ENCODE measurements at regions not wholly inside any gene's neighbourhood (a gene's known extent, or its start where the extent isn't known, plus 50 kb on each side); places are given as distances from the start of the nearest gene placed in this dataset.
"Not testable (repeated sequence)": the region's sequence is repeated elsewhere in the genome, so short reads cannot be mapped to it uniquely, and the experiment has no call there.

DNA sequence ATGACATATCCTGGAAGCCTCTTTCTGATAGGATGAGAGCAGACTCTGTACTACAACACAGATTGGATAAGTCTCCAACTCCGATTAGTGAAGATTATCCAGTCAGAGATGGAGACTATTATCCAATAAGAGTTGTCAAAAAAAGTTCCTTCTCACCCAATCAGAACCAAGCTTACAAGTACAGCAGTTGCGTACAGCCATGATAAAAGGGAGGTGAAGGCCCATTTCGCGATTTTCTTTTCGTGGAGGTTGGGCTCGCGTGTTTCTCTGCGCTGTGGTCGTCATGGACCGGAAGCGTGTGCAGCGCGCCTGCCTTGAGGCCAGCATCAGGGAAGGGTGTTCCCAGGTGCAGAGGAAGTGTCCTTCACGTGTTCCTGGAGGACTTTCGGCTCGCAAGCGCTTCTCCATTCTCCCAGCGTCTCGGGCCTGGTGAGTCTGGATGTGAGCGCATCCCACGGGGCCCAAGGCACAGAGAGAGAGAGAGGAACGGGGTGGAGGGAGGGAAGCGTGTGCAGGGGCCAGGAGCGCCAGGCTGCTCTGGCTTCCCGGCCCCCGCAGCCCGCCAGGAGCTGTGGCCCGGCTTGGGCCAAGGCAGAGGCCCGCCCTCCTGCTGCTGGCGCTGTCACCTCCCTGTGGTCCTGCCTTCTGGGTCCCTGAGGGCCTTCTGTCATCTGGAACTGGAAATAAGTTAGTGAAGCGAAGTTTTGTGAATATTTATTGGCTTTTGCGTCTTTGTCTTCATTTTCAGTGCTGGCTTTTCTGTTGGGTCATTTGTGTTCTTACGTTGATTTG, 53.9 kb downstream of the CDRT15L2 start:
- not testable (repeated sequence) for DNase-seq (ENCODE audit: low read depth)

GRCh38 chr17:20640147-20640546, 60.6 kb downstream of the CDRT15L2 start:
- not testable (repeated sequence) for DNase-seq (ENCODE audit: low read depth)

GRCh38 chr17:20646661-20647272, 67.2 kb downstream of the CDRT15L2 start:
- not testable (repeated sequence) for DNase-seq (ENCODE audit: low read depth)

DNA sequence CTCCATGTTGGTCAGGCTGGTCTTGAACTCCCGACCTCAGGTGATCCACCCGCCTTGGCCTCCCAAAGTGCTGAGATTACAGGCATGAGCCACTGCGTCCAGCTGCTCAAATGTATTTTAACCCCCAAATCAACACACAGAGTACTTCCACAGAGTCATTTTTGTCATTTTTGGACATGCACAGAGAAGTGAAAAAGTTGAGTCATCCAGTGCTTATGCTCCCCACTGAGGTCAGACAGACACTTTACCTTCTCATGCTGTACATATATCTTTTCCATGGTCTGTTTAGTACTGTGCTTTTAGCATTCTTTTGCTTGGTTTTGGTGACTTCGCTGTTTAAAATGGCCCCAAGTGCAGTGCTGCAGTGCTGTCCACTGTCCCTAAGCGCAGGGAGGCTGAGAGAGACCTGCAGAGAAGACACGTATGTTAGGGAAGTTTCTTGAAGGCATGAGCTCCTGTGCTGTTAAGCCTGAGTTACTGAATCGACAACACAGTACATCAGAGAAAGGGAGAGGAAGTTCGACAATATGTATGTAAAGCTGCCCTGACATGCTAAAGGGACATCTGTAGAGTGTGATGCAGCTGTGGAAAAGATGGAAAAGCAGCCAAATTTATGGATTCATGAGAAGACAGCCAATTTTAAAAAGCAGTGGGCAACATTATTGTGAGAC, 69.7 kb downstream of the CDRT15L2 start:
- not testable (repeated sequence) for DNase-seq (ENCODE audit: low read depth)

GRCh38 chr17:20651022-20651421, 71.5 kb downstream of the CDRT15L2 start:
- not testable (repeated sequence) for DNase-seq (ENCODE audit: low read depth)

GRCh38 chr17:20651736-20652135, 72.2 kb downstream of the CDRT15L2 start:
- DNase-seq (ENCODE audit: low read depth): not testable (repeated sequence)

GRCh38 chr17:20653391-20653790, 73.9 kb downstream of the CDRT15L2 start:
- not testable (repeated sequence) for DNase-seq (ENCODE audit: low read depth)

DNA sequence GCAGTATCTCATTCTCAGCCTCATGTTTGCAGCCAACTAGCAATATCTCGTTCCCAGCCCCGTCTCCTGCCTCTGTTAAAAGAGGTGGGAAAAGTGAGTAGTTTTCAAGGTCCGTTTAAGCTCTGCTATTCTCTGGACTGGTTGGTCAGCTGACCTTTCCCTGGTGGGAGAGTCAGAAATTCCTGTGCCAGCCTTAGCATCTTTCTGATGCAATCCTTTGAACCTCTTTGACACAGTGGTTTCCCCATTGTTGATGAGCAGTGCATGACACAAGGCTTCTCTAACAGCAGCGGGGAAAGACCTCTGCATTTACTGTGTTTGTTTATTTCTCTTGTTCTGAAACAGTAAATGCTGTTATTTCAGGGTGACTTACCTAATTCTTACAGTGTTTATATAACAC, 74.6 kb downstream of the CDRT15L2 start:
- DNase-seq (ENCODE audit: low read depth): not testable (repeated sequence)

DNA sequence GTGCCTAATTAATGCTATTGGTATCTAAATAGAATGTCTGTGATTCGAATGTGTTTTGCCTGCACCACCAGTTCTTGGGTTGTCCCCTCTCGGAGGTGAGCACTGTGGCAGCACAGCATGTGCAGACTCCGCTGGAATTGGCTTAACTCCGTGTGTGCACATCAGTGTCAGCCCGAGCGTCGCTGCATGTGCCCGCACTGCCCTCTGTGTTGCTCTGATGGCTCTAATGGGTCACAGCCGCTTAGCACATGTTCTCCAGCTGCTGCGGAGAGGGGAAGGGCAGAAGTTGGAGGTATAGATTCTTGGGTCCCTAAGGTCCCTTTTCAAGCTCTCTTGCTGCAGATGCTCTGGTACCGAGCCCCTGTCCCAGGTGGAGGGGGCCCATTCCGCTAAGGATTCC, 75.1 kb downstream of the CDRT15L2 start:
- DNase-seq (ENCODE audit: low read depth): not testable (repeated sequence)

DNA sequence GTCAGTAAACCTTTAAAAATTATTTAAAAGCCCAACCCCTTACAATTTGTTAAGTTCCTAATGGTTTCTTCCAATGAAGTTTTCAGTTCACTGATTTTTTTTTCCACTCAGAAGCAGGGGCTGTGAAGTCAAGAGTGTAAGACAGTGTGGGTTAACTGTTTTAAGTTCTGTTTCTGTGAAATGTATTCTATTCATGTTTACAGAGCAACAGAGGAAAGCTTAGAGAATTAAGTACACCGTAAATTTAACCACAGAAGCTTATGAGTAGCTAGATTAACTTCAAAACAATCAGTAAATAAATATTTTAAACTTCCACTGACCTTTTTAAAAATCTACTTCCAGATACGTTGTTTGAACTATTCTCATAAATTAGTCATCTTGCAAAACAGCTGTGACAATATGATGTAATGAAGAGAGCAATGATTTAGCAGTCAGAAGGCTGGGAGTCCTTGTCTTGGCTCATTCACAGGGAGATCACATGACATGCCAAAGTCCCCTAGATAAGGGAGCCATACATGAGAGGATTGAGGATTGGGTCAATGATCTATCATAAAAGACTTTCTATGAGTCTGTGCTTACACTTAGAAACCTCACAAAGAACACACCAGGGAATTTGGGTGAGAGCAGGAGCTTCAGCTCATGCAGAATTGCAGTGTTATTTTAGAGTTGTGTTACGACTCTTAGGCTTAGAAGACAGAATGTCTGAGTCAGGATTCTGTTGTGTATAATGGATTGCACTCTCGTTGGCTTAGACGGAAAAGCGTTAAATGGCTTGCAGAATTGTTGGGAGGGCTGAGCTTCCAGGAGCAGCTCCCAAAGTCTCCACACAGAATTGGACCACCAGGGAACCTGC, 85.8 kb downstream of the CDRT15L2 start:
- DNase-seq (ENCODE audit: low read depth): not testable (repeated sequence)

DNA sequence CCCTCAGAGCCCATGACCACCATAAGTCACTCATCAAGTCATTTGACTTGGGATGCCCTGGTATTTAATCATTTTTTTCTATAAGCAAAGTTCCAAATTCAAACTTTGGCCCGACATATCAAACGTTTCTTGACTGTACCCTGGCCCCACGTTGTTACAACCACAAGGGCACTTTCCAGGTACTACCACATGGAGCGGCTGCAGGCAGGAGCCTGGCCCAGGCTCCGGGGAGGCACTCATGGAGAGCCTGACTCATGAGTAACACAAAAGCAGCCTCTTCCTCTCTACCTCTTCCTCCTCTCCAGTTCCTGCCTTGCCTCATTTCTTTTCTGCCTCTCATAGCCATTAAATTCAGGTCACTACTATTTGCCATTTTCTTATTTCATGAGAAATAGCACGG, 87.2 kb downstream of the CDRT15L2 start:
- not testable (repeated sequence) for DNase-seq (ENCODE audit: low read depth)

GRCh38 chr17:20667712-20668111, 88.2 kb downstream of the CDRT15L2 start:
- DNase-seq (ENCODE audit: low read depth): not testable (repeated sequence)

GRCh38 chr17:20668316-20668715, 88.8 kb downstream of the CDRT15L2 start:
- DNase-seq (ENCODE audit: low read depth): not testable (repeated sequence)

GRCh38 chr17:20668868-20669267, 89.3 kb downstream of the CDRT15L2 start:
- not testable (repeated sequence) for DNase-seq (ENCODE audit: low read depth)

DNA sequence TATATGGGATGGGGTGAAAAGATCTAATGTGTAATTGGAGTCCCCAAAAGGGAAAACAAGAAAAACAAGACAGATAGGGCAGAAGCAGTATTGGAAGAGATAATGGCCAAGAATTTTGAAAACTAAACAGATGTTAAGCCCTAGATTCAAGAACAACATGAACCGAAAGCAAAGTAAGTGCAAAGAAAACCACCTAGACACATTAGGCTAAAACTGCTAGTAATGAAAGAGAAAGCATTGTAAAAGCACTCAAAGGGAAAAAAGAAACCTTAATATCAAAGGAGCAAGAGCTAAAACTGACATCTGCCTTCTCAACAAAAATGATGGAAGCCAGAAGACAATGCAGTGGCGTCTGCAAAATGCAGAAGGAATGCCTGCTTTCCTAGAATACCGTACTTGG, 91.0 kb downstream of the CDRT15L2 start:
- not testable (repeated sequence) for DNase-seq (ENCODE audit: low read depth)

DNA sequence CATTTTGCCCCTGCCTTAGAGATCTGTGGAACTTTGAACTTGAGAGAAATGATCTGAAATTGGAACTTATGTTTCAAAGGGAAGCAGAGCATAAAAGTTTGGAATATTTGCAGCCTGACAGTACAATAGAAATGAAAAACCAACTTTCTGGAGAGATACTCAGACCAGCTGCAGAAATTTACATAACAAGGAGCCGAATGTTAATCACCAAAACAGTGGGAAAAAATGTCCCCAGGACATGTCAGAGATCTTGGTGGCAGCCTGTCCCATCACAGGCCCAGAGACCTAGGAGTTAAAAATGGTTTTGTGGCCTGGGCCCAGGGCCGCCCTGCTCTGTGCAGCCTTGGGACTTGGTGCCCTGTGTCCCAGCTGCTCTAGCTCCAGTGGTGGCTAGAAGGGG, 94.8 kb downstream of the CDRT15L2 start:
- DNase-seq (ENCODE audit: low read depth): not testable (repeated sequence)

GRCh38 chr17:20675707-20676106, 96.2 kb downstream of the CDRT15L2 start:
- not testable (repeated sequence) for DNase-seq (ENCODE audit: low read depth)

GRCh38 chr17:20676656-20677055, 97.1 kb downstream of the CDRT15L2 start:
- DNase-seq (ENCODE audit: low read depth): not testable (repeated sequence)

- not testable (repeated sequence) for DNase-seq (ENCODE audit: low read depth)
Observed at GRCh38 chr17:20677469-20677868, 97.9 kb downstream of the CDRT15L2 start.

DNA sequence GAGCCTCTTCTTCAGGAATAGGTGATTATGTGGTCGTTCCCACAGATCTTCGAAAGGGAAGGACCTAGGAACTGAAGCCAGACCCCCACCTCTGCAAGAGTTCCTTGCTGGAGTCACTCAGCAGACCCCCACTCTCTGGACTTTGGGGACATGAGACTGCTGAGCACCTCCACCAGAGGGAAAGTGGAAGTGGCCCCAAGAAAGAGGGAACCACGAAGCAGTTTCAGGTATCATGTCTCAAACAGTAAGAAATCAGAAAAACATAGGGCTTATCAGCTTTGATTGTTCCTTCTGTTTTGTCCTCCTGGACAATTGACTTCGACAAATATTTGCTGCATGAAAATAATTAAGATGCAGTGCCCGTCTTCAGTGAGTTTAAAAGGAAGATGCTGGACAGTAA, 98.9 kb downstream of the CDRT15L2 start:
- DNase-seq (ENCODE audit: low read depth): not testable (repeated sequence)

Measured in activated T-cell treated with anti-CD3 and anti-CD28 coated beads for 24 hours (primary cell).